Keratinocyte (primary cell): ENCODE measurements at regions not wholly inside any gene's neighbourhood (a gene's known extent, or its start where the extent isn't known, plus 50 kb on each side); places are given as distances from the start of the nearest gene placed in this dataset.

Source experiments
- EZH2 ChIP-seq: IDR thresholded peaks from one replicate; pipeline ENCODE4 v1.6.1; 2012; ENCODE audit warnings: inconsistent platforms, mild to moderate bottlenecking, low read length, moderate library complexity
- TF ChIP-seq, protein P1 (sequence below), 3 experiments: IDR thresholded peaks in 1 of 3; conservative IDR thresholded peaks in 1 of 3; optimal IDR thresholded peaks in 1 of 3; 2 replicates in 2 of 3; 3 replicates in 1 of 3; pipeline versions ENCODE3 to v1.5.1; 2011; ENCODE audit warnings: low read length in 3 of 3, mild to moderate bottlenecking in 3 of 3, moderate library complexity in 2 of 3, control low read depth in 1 of 3, inconsistent platforms in 1 of 3; ENCODE audit not compliant: insufficient read depth in 2 of 3; ENCODE audit errors: extremely low read depth in 1 of 3

DNA sequence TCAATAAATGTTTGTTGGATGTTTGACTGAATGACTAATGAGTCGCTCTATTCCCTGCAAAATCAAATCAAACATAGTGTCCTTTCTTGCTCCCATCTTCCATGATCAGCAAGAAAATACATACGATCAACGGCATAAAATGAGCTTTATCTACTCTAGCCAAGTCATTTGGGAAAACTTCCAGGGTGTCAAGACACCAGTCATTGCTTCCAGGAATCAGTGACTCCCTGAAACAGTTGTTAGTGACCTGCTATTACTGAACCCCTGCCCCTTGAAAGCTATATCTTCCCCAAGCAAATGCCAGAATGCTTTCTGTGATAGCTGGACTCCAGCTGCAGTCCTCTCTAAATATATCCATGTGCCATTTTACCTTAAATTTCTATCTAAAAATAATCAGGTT lies 169.5 kb upstream of the SSTR1 start:
- TF ChIP-seq, protein P1, sequence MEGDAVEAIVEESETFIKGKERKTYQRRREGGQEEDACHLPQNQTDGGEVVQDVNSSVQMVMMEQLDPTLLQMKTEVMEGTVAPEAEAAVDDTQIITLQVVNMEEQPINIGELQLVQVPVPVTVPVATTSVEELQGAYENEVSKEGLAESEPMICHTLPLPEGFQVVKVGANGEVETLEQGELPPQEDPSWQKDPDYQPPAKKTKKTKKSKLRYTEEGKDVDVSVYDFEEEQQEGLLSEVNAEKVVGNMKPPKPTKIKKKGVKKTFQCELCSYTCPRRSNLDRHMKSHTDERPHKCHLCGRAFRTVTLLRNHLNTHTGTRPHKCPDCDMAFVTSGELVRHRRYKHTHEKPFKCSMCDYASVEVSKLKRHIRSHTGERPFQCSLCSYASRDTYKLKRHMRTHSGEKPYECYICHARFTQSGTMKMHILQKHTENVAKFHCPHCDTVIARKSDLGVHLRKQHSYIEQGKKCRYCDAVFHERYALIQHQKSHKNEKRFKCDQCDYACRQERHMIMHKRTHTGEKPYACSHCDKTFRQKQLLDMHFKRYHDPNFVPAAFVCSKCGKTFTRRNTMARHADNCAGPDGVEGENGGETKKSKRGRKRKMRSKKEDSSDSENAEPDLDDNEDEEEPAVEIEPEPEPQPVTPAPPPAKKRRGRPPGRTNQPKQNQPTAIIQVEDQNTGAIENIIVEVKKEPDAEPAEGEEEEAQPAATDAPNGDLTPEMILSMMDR (optimal IDR thresholded peaks at IDR 0.05 in 1 of 3, IDR thresholded peaks at IDR 0.05 in 1 of 3, conservative IDR thresholded peaks at IDR 0.05 in 1 of 3; ENCODE audit: extremely low read depth in 1 of 3, insufficient read depth in 2 of 3, low read length in 3 of 3), result no peak
- no peak for TF ChIP-seq EZH2
